Type B pancreatic cell (in vitro differentiated cells): ENCODE measurements at regions not wholly inside any gene's neighbourhood (a gene's known extent, or its start where the extent isn't known, plus 50 kb on each side); places are given as distances from the start of the nearest gene placed in this dataset.

Source experiments
- DNase-seq: peaks from one replicate; pipeline ENCODE4 v3.0.0; 2021; ENCODE audit warnings: mixed read lengths; ENCODE audit not compliant: unreplicated experiment; ENCODE audit errors: extremely low spot score
- H3K27ac Mint-ChIP-seq: 2 replicates; pipeline ENCODE4 v1.8.0; 2021; ENCODE audit warnings: mild to moderate bottlenecking, mixed read lengths
- H3K27me3 Mint-ChIP-seq: 2 replicates; pipeline ENCODE4 v1.8.0; 2021; ENCODE audit warnings: mixed read lengths
- H3K36me3 Mint-ChIP-seq: 2 replicates; pipeline ENCODE4 v1.8.0; 2021; ENCODE audit warnings: mixed read lengths
- H3K4me1 Mint-ChIP-seq: one replicate; pipeline ENCODE4 v1.8.0; 2021; ENCODE audit warnings: mixed read lengths; ENCODE audit not compliant: unreplicated experiment
- H3K4me3 Mint-ChIP-seq: 2 replicates; pipeline ENCODE4 v1.8.0; 2021; ENCODE audit warnings: mild to moderate bottlenecking, mixed read lengths
- H3K9me3 Mint-ChIP-seq: 2 replicates; pipeline ENCODE4 v1.8.0; 2021; ENCODE audit warnings: mixed read lengths
- TF ChIP-seq, protein P1 (sequence below): fragments of 200-600 bp; sonication (generic); conservative IDR thresholded peaks from 2 replicates; pipeline ENCODE4 v1.5.0; 2021; ENCODE audit warnings: antibody characterized with exemption, mild to moderate bottlenecking

DNA sequence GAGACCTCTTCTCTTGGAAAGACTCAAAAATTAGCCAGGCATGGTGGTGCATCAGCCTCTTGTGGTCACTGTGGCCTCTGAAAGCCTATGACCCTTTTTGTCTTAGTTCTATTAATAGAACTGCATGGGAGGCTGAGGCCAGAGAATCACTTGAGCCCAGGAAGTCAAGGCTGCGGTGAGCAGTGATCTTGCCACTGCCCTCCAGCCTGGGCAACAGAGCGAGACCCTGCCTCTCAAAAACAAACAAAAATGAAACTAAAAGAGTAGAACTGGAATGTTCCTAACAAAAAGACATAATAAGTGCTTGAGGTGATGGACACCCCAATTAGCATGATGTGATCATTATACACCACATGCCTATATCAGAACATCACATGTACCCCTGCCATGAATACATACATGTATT, 197.0 kb upstream of the EEA1 start:
- Mint-ChIP-seq H3K27ac (no peak overlapping the region), H3K4me3 (no peak overlapping the region), H3K27me3 (no peaks in the 10 kb centered on the region), H3K36me3 (no peaks in the 10 kb centered on the region), H3K9me3 (no peaks in the 10 kb centered on the region), H3K4me1 (peaks cover 34% of the 10 kb centered on the region)
- TF ChIP-seq, protein P1, sequence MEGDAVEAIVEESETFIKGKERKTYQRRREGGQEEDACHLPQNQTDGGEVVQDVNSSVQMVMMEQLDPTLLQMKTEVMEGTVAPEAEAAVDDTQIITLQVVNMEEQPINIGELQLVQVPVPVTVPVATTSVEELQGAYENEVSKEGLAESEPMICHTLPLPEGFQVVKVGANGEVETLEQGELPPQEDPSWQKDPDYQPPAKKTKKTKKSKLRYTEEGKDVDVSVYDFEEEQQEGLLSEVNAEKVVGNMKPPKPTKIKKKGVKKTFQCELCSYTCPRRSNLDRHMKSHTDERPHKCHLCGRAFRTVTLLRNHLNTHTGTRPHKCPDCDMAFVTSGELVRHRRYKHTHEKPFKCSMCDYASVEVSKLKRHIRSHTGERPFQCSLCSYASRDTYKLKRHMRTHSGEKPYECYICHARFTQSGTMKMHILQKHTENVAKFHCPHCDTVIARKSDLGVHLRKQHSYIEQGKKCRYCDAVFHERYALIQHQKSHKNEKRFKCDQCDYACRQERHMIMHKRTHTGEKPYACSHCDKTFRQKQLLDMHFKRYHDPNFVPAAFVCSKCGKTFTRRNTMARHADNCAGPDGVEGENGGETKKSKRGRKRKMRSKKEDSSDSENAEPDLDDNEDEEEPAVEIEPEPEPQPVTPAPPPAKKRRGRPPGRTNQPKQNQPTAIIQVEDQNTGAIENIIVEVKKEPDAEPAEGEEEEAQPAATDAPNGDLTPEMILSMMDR, result no peak
- no peak for DNase-seq

DNA sequence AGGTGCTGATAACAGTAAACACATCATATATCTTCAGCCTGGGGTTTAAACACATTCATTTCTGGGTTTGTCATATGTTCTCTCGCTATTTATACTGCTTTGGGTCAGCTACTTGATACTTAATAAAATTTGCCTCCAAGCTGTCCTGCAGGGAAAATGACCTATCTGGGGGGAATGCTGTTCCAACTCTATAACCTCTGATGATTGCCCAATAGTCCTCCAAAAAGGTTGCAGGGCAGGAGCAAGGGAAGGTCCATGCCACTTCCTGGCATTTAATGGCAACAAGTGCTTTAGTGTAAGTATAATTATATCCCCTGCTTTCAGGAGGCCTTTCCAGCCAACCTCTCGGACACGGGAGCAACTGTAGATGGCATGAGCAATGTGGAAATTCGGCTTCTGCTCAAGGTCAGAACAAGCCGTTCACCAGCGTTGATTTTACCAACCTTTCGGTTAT, 198.0 kb upstream of the EEA1 start:
- Mint-ChIP-seq H3K4me3 (no peak overlapping the region), H3K36me3 (no peaks in the 10 kb centered on the region), H3K27me3 (no peaks in the 10 kb centered on the region), H3K4me1 (peaks cover 31% of the 10 kb centered on the region), H3K27ac (peak overlapping the region; percentile 74), H3K9me3 (no peaks in the 10 kb centered on the region)
- DNase-seq, result no peak
- TF ChIP-seq, protein P1, result no peak

DNA sequence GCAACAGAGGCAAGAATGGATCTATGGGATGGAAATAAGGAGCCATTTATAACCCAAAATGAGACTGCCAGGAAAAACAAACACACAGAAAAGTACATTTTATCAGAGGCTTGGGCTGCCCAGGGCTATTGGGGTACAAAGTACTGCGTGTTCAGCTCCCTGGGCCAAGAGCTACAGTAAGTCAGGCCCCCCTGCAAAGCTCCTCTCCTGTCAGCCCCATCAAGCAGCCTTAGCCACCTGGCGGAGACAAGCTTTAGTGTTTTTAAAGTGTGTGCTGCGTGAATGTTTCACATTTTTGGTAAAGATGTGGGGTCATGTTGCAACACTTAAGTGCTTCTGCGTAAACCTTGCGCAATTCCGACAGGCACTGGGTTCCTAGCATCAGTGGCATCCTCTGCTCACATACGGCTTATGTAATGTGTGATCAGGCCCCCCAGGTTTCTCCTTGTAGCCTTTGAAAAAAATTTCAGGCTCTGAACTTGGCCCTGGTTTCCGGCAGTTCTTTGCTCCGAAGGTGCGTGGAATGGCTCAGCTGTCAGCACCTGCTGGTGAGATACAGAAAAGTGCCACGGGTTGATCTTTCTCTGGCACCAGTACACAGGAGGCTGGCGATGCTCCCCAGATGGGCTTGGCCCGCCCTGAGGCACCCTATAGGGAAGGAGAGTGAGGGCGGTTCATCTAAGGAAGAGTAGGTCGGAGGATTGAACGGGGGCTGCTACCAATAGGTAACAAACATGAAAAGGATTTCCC, 198.7 kb upstream of the EEA1 start:
- H3K4me3 Mint-ChIP-seq, result peak overlapping the region; percentile 39
- peaks cover 25% of the 10 kb centered on the region for H3K4me1 Mint-ChIP-seq
- no peaks in the 10 kb centered on the region for H3K36me3 Mint-ChIP-seq
- H3K27ac Mint-ChIP-seq, result peak overlapping the region; percentile 74
- no peak for DNase-seq
- no peaks in the 10 kb centered on the region for H3K9me3 Mint-ChIP-seq
- H3K27me3 Mint-ChIP-seq, result no peaks in the 10 kb centered on the region
- TF ChIP-seq, protein P1, result no peak

DNA sequence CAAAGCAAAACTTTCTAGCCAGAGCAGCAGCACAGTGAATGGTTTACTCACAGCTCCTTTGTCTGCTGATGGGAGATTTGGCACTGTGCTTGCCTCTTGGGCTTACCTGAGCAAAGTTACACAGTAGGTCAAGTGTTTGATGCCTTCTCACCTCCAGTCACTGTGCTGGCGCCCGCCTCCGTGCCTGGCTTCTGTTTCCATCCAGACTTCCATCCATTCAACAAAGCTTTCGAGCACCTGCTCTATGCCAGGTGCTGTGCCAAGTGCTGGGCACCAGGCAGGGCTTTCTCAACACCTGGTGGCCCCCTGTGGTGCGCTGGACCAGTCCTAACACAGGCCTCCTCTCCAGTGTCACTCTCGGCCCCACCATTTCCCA, 199.2 kb upstream of the EEA1 start:
- Mint-ChIP-seq H3K27me3 (no peaks in the 10 kb centered on the region), H3K4me3 (no peak overlapping the region), H3K27ac (peak overlapping the region; percentile 74), H3K9me3 (no peaks in the 10 kb centered on the region), H3K4me1 (peaks cover 23% of the 10 kb centered on the region), H3K36me3 (no peaks in the 10 kb centered on the region)
- TF ChIP-seq, protein P1, result no peak
- no peak for DNase-seq

DNA sequence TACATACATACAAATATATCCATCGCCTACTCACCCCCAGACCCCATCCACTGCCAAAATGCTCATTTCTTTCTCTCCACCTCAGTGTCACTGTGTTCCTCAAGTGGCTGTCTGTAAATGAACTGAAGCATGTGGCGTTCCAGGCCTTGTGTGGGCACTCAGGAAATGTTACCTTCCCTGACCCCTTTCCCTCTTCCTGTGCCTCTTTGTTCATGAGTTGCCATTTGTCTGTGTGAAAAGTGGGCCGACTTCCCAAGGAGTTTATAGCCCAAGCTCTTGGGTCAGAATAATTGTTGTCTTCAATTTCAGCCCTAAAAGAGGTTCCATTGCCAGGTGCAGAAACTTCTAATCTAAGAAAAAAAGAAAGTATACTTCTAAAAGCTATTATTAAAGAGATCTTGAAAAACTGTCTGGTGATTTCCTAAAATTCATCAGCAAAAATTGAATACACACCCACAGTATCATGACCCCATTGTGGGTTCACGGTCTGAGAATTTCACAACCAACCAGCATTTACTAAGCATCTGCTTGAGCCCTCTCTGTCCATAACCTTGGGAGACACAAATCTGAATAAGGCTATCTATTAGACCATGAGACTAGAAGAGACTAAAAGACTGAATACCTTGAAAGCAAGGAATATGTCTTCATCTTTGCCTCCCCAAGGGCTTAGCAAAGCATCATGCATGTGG, 201.4 kb upstream of the EEA1 start:
- Mint-ChIP-seq H3K27me3 (no peaks in the 10 kb centered on the region), H3K4me1 (peaks cover 35% of the 10 kb centered on the region), H3K9me3 (no peaks in the 10 kb centered on the region), H3K36me3 (no peaks in the 10 kb centered on the region), H3K27ac (no peak overlapping the region), H3K4me3 (no peak overlapping the region)
- no peak for DNase-seq
- TF ChIP-seq, protein P1, result no peak
